GM12878 (cell line): ENCODE measurements at regions not wholly inside any gene's neighbourhood (a gene's known extent, or its start where the extent isn't known, plus 50 kb on each side); places are given as distances from the start of the nearest gene placed in this dataset.

Source experiments
- ATAC-seq: fragments of 200-7000 bp; cut with Tn5 transposase; 3 replicates; pipeline ENCODE4 v1.9.1; 2020; ENCODE audit warnings: mild to moderate bottlenecking, moderate library complexity
- BruUV-seq: library from RNA; stranded (reverse); fragments of 400-500 nt; replicated peaks from 2 replicates; lab custom pipeline; 2021; lab: Mats Ljungman, UMichigan
- CTCF ChIA-PET: fragments of 300-600 bp; sonication (Branson Sonifier 250); formaldehyde crosslinking; extraction: SDS; loops from one replicate; lab custom pipeline; 2021; ENCODE audit warnings: inconsistent platforms; lab: Yijun Ruan, JAX
- POLR2A ChIA-PET: fragments of 350-600 bp; formaldehyde crosslinking; extraction: SDS; loops from one replicate; lab custom pipeline; 2021; ENCODE audit warnings: inconsistent platforms; lab: Charles Lee
- RAD21 ChIA-PET: fragments of 300-600 bp; sonication (Branson Sonifier 250); formaldehyde crosslinking; loops from one replicate; lab custom pipeline; 2023; ENCODE audit warnings: antibody characterized with exemption; ENCODE audit not compliant: unreplicated experiment; lab: Charles Lee
- SMC1A ChIA-PET: fragments of 300-600 bp; sonication (Branson Sonifier 250); formaldehyde crosslinking; loops from one replicate; lab custom pipeline; 2023; ENCODE audit not compliant: unreplicated experiment, uncharacterized antibody; lab: Charles Lee
- DNase-seq: peaks from one replicate; pipeline ENCODE4 v3.0.0-alpha.2; 2011; ENCODE audit warnings: low read depth, low spot score
- FAIRE-seq: peaks from 3 replicates; lab custom pipeline; 2011; peaks lifted over from hg19 to GRCh38; lab: Jason Lieb, UNC
- H2AFZ ChIP-seq: 2 replicates; pipeline ENCODE4 v1.6.0; 2011; ENCODE audit warnings: low read depth, low read length, control low read depth; ENCODE audit not compliant: control insufficient read depth
- H3K27ac ChIP-seq: 2 replicates; pipeline ENCODE4 v1.5.1; 2011; ENCODE audit warnings: control low read depth; ENCODE audit not compliant: control insufficient read depth, insufficient read depth
- H3K27me3 ChIP-seq, 2 experiments: replicated peaks in 1 of 2; 2 replicates each; pipeline versions ENCODE4 v1.6.0 to v1.6.1; 2011; ENCODE audit warnings: low read length in 1 of 2; ENCODE audit not compliant: control insufficient read depth in 2 of 2, insufficient read depth in 2 of 2
- H3K36me3 ChIP-seq, 2 experiments: 2 replicates each; pipeline ENCODE4 v1.5.1; 2011; ENCODE audit warnings: low read length in 1 of 2; ENCODE audit not compliant: control insufficient read depth in 2 of 2, insufficient read depth in 2 of 2
- H3K4me1 ChIP-seq: 2 replicates; pipeline ENCODE4 v1.6.1; 2011; ENCODE audit warnings: mild to moderate bottlenecking, low read length, moderate library complexity, mixed read lengths; ENCODE audit not compliant: control insufficient read depth, insufficient read depth
- H3K4me2 ChIP-seq: 2 replicates; pipeline ENCODE4 v1.6.0; 2011; ENCODE audit warnings: control low read depth; ENCODE audit not compliant: control insufficient read depth, insufficient read depth
- H3K4me3 ChIP-seq: fragments of 200-600 bp; sonication (generic); 2 replicates; pipeline ENCODE4 v1.5.1; 2016
- H3K79me2 ChIP-seq: 2 replicates; pipeline ENCODE4 v1.6.0; 2011; ENCODE audit warnings: low read length; ENCODE audit not compliant: control insufficient read depth, insufficient read depth
- H3K9ac ChIP-seq: 2 replicates; pipeline ENCODE4 v1.8.0; 2011; ENCODE audit warnings: low read length, control low read depth, mixed read lengths; ENCODE audit not compliant: control insufficient read depth, insufficient read depth
- H3K9me3 ChIP-seq: replicated peaks from 3 replicates; pipeline ENCODE4 v1.5.1; 2011; ENCODE audit warnings: mild to moderate bottlenecking, low read length; ENCODE audit not compliant: control insufficient read depth, insufficient read depth
- H4K20me1 ChIP-seq: 2 replicates; pipeline ENCODE4 v1.6.0; 2011; ENCODE audit not compliant: control insufficient read depth, insufficient read depth
- CREB1 ChIP-seq: IDR thresholded peaks from 2 replicates; pipeline ENCODE4 v1.6.1; 2012; ENCODE audit warnings: low read depth, mild to moderate bottlenecking, inconsistent platforms
- EZH2 ChIP-seq: IDR thresholded peaks from 2 replicates; pipeline ENCODE4 v1.6.1; 2012; ENCODE audit warnings: low read depth, mild to moderate bottlenecking, control low read depth, inconsistent platforms, low read length, borderline replicate concordance; ENCODE audit not compliant: control insufficient read depth
- HDGF ChIP-seq: fragments of 450-650 bp; IDR thresholded peaks from 2 replicates; pipeline ENCODE4 v1.6.1; 2016; ENCODE audit warnings: antibody characterized with exemption
- KDM1A ChIP-seq: fragments of 200-600 bp; sonication (generic); IDR thresholded peaks from 2 replicates; pipeline ENCODE4 v1.6.1; 2016; ENCODE audit warnings: borderline replicate concordance
- NFIC ChIP-seq: IDR thresholded peaks from 2 replicates; pipeline ENCODE4 v1.6.1; 2012; ENCODE audit warnings: low read depth, mild to moderate bottlenecking, inconsistent platforms, low read length, moderate library complexity
- SKIL ChIP-seq: fragments of 450-650 bp; IDR thresholded peaks from 2 replicates; pipeline ENCODE4 v1.6.1; 2017; ENCODE audit warnings: mild to moderate bottlenecking, low read depth, inconsistent platforms; ENCODE audit not compliant: poor library complexity, severe bottlenecking
- SUZ12 ChIP-seq: fragments of 200-600 bp; sonication (generic); IDR thresholded peaks from one replicate; pipeline ENCODE4 v1.6.1; 2018; ENCODE audit warnings: antibody characterized with exemption, mild to moderate bottlenecking; ENCODE audit not compliant: unreplicated experiment
- TARDBP ChIP-seq: IDR thresholded peaks from 2 replicates; pipeline ENCODE4 v1.6.1; 2016; ENCODE audit warnings: borderline replicate concordance
- USF1 ChIP-seq: IDR thresholded peaks from 2 replicates; pipeline ENCODE4 v1.6.1; 2011; ENCODE audit warnings: borderline replicate concordance, low read depth, mild to moderate bottlenecking, moderate library complexity, mixed read lengths, low read length; ENCODE audit not compliant: insufficient read depth; ENCODE audit errors: extremely low read length
- ZNF274 ChIP-seq: IDR thresholded peaks from one replicate; pipeline ENCODE4 v1.8.0; 2011; ENCODE audit not compliant: insufficient read length, insufficient read depth
- WGBS: methylation state at CpG from one replicate; pipeline ENCODE4 v1.1.6; 2016; ENCODE audit warnings: low lambda C conversion rate; ENCODE audit not compliant: insufficient replicate concordance, insufficient coverage; ENCODE audit errors: missing lambda C conversion rate; 5-methylcytosine and 5-hydroxymethylcytosine counted together
- in situ Hi-C: fragments of 300-500 bp; cut with MboI; formaldehyde crosslinking; loops from 9 replicates; pipeline ENCODE4 v1.14.3; 2018; ENCODE audit warnings: mixed read lengths
- intact Hi-C: fragments of 100-400 bp; cut with micrococcal nuclease; formaldehyde crosslinking; loops from one replicate; pipeline ENCODE4 v1.14.2; 2022; ENCODE audit not compliant: unreplicated experiment
- TF ChIP-seq, protein P1 (sequence below): IDR thresholded peaks from 2 replicates; pipeline ENCODE4 v1.6.1; 2012; ENCODE audit warnings: mild to moderate bottlenecking, low read depth, low read length

GRCh38 chr12:115828168-115828567 lies 449.3 kb downstream of the MED13L start (continued):
- TF ChIP-seq EZH2 (no peak), KDM1A (no peak)

DNA sequence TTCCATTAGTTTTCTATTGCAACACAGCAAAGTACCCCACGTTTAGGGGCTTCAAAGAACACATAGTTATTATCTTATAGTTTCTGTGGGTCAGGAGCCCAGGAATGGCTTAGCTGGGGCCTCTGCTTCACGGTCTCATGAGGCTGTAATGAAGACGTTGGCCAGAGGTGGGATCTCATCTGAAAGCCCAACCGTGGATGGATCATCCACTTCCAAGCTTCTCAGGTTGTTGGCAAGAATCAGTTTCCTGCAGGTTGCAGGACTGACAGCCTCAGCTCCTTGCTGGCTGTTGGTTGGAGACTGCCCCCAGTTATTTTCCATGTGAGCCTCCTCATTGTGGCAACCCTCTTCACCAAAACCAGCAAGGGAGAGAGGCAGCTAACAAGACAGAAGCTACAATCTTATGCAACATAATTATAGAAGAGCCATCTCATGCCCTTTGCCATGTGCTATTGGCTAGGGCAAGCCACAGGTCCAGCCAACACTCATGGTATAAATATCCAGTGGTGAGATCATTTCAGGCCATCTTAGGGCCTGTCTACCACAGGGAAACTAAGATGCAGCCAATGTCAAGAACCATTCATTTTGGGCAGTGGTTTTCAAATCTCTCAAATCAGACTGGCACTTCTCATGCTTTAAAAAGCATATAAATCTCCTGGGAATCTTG lies 452.4 kb downstream of the MED13L start:
- TF ChIP-seq HDGF (no peak), NFIC (no peak), SKIL (no peak), SUZ12 (no peak), USF1 (no peak), TARDBP (no peak), CREB1 (no peak), ZNF274 (no peak)
- TF ChIP-seq, protein P1, sequence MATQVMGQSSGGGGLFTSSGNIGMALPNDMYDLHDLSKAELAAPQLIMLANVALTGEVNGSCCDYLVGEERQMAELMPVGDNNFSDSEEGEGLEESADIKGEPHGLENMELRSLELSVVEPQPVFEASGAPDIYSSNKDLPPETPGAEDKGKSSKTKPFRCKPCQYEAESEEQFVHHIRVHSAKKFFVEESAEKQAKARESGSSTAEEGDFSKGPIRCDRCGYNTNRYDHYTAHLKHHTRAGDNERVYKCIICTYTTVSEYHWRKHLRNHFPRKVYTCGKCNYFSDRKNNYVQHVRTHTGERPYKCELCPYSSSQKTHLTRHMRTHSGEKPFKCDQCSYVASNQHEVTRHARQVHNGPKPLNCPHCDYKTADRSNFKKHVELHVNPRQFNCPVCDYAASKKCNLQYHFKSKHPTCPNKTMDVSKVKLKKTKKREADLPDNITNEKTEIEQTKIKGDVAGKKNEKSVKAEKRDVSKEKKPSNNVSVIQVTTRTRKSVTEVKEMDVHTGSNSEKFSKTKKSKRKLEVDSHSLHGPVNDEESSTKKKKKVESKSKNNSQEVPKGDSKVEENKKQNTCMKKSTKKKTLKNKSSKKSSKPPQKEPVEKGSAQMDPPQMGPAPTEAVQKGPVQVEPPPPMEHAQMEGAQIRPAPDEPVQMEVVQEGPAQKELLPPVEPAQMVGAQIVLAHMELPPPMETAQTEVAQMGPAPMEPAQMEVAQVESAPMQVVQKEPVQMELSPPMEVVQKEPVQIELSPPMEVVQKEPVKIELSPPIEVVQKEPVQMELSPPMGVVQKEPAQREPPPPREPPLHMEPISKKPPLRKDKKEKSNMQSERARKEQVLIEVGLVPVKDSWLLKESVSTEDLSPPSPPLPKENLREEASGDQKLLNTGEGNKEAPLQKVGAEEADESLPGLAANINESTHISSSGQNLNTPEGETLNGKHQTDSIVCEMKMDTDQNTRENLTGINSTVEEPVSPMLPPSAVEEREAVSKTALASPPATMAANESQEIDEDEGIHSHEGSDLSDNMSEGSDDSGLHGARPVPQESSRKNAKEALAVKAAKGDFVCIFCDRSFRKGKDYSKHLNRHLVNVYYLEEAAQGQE: no peak
- TF ChIP-seq, all 136 proteins: peak for 0

More for the DNA sequence above, 452.4 kb downstream of the MED13L start:
- Histone ChIP-seq H3K4me3 (no peak overlapping the region), H3K9me3 (no peaks in the 10 kb centered on the region), H3K4me2 (no peak overlapping the region), H3K4me1 (no peaks in the 10 kb centered on the region), H3K9ac (no peak overlapping the region), H4K20me1 (no peaks in the 10 kb centered on the region), H2AFZ (no peak overlapping the region), H3K27me3 (no peaks in the 10 kb centered on the region; a peak in 1 of 4 replicates), H3K27ac (no peak overlapping the region), H3K79me2 (no peaks in the 10 kb centered on the region), H3K36me3 (no peaks in the 10 kb centered on the region)
- in situ Hi-C loops: no loop called here
- no TSS peak for BruUV-seq
- ChIA-PET SMC1A (no interaction called here), CTCF (no interaction called here), RAD21 (no interaction called here), POLR2A (no interaction called here)
- WGBS: 10% methylated on average over 4 of the region's 4 CpGs
- DNase-seq: no peak
- ATAC-seq: no peak
- intact Hi-C loops: no loop called here
- no peak for FAIRE-seq
